ENCODE measurements at regions not wholly inside any gene's neighbourhood (a gene's known extent, or its start where the extent isn't known, plus 50 kb on each side); places are given as distances from the start of the nearest gene placed in this dataset.

GRCh38 chr5:171664489-171664888, 121.1 kb upstream of the SMIM23 start:
- no peak for TF ChIP-seq CTCF (conservative IDR thresholded peaks at IDR 0.05)
- no peak for TF ChIP-seq EZH2 (IDR thresholded peaks at IDR 0.05; ENCODE audit: low read depth)
